Tibial nerve (tissue), 4 donors: ENCODE measurements at regions not wholly inside any gene's neighbourhood (a gene's known extent, or its start where the extent isn't known, plus 50 kb on each side); places are given as distances from the start of the nearest gene placed in this dataset.
"Not testable (repeated sequence)": the region's sequence is repeated elsewhere in the genome, so short reads cannot be mapped to it uniquely, and the experiment has no call there.

Experiments
- DNase-seq, 2 donors: peaks; one replicate each; pipeline ENCODE4 v3.0.0-alpha.2; 2019; ENCODE audit warnings: low spot score in 2 of 2
- H3K27ac ChIP-seq, 4 donors: fragments of 200-600 bp; sonication (generic) in 3 of 4; one replicate each; pipeline ENCODE4 v1.5.1; 2017 to 2019; ENCODE audit warnings: mild to moderate bottlenecking in 1 of 4
- H3K27me3 ChIP-seq, 2 donors: fragments of 200-600 bp; sonication (generic) in 1 of 2; one replicate each; pipeline versions ENCODE4 v1.5.1 to v1.6.0; 2017 to 2019
- H3K36me3 ChIP-seq, 3 donors: fragments of 200-600 bp; sonication (generic); one replicate each; pipeline ENCODE4 v1.5.1; 2018 to 2019
- H3K4me1 ChIP-seq, 4 donors: fragments of 200-600 bp; sonication (generic) in 3 of 4; one replicate each; pipeline ENCODE4 v1.5.1; 2017 to 2019
- H3K4me3 ChIP-seq, 4 donors: fragments of 200-600 bp; sonication (generic) in 3 of 4; one replicate each; pipeline ENCODE4 v1.5.1; 2017 to 2019; ENCODE audit warnings: mild to moderate bottlenecking in 1 of 4, moderate library complexity in 1 of 4
- H3K9me3 ChIP-seq, 4 donors: fragments of 200-600 bp; sonication (generic) in 3 of 4; one replicate each; pipeline ENCODE4 v1.5.1; 2017 to 2019
- CTCF ChIP-seq, 5 experiments: fragments of 200-600 bp in 3 of 5; fragments of 450-650 bp in 2 of 5; sonication (generic) in 3 of 5; IDR thresholded peaks; one replicate each; pipeline ENCODE4 v1.5.1; 2016 to 2019; ENCODE audit warnings: antibody characterized with exemption in 5 of 5, mild to moderate bottlenecking in 3 of 5, moderate library complexity in 2 of 5
- EP300 ChIP-seq, 2 donors: sonication (generic); formaldehyde crosslinking; IDR thresholded peaks; one replicate each; pipeline ENCODE4 v1.6.1; 2017; ENCODE audit warnings: antibody characterized with exemption in 2 of 2, mild to moderate bottlenecking in 1 of 2
- POLR2A ChIP-seq, 2 donors: fragments of 450-650 bp; IDR thresholded peaks; one replicate each; pipeline ENCODE4 v1.6.1; 2017; ENCODE audit warnings: antibody characterized with exemption in 2 of 2, mild to moderate bottlenecking in 2 of 2, moderate library complexity in 2 of 2
- WGBS, 2 donors: methylation state at CpG; one replicate each; pipeline ENCODE4 v1.1.5; 2018; 5-methylcytosine and 5-hydroxymethylcytosine counted together

DNA sequence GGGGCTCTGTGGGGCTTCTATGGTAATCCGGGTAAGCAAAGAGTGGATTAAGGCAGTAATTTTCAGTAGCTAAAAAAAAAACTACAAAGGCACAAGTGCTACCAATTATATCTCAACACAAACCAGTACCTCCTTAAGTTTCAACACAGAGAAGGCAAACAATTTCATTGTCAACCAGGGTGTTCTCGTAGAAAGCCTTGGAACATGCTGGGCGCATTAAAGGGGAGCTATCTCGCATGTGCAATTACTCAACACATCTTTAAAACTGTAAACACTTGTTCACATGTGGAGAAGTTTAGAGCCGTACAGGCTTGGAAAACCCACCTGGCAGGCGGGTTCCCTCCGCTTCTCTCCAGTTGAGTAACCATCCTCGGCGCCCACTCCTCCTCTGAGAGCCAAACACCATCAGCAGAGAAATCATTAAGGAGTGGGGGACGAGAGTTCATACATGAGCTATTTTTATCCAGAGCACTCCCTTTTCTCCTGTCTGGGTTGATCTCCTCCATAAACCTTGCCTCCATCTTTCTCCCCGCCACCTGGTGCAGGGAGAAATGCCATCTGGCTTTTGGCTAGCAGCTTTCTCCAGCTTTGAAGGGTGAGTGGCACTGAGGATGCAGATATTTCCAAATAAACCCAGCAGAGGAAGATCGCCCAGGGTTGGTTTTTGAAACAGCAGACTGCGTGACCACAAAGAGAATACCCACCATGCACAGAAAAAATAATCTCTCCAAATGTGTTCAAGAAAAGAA is 287.1 kb downstream of the WDR11 start:
- H3K36me3 ChIP-seq = no peaks in the 10 kb centered on the region
- H3K27ac ChIP-seq = no peak overlapping the region
- TF ChIP-seq EP300 (IDR thresholded peaks at IDR 0.05) = no peak
- no peak for DNase-seq
- WGBS, 2 donors = 74 to 78% methylated on average over 13 of the region's 13 CpGs
- no peak overlapping the region for H3K4me3 ChIP-seq
- H3K27me3 ChIP-seq = no peaks in the 10 kb centered on the region
- peaks cover 0 to 7% (median 0%) of the 10 kb centered on the region in 4 donors for H3K4me1 ChIP-seq
- H3K9me3 ChIP-seq = peaks cover 0 to 7% (median 0%) of the 10 kb centered on the region in 4 donors

DNA sequence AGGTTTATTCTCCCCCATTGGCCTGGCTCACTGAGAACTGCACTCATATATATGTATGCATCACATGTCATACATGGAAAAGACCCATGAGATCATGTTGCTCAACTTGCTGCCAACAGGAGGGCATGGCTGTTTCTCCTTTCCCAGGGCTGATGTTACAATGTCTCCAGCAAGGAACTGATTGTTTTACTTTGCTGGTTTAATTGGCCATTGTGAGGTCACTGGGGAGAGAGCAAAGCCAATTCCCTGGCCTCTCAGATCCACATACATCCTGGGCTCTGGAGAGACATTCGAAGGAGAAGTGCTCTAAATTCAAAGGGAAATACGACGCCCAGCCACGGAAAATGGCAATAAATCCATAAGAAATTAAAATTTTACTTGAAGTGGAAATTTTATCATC is 287.8 kb downstream of the WDR11 start:
- no peak overlapping the region for H3K27ac ChIP-seq
- TF ChIP-seq EP300 (IDR thresholded peaks at IDR 0.05) = no peak
- no peak for TF ChIP-seq POLR2A (IDR thresholded peaks at IDR 0.05)
- no peak for TF ChIP-seq CTCF (IDR thresholded peaks at IDR 0.05)

GRCh38 chr10:121145802-121146395 is 294.7 kb downstream of the WDR11 start:
- H3K36me3 ChIP-seq, H3K27me3 ChIP-seq, H3K4me1 ChIP-seq, H3K4me3 ChIP-seq, H3K27ac ChIP-seq, DNase-seq: not testable (repeated sequence)
- peaks cover 0 to 40% (median 0%) of the 10 kb centered on the region in 4 donors for H3K9me3 ChIP-seq
- 41 to 45% methylated on average over 2 of the region's 2 CpGs for whole genome bisulfite sequencing, 2 donors

More for the DNA sequence above, 287.8 kb downstream of the WDR11 start:
- Histone ChIP-seq H3K9me3 (peaks cover 0 to 14% (median 0%) of the 10 kb centered on the region in 4 donors), H3K4me1 (peaks cover 0 to 7% (median 0%) of the 10 kb centered on the region in 4 donors), H3K4me3 (no peak overlapping the region), H3K36me3 (no peaks in the 10 kb centered on the region), H3K27me3 (no peaks in the 10 kb centered on the region)
- WGBS, 2 donors = 79 to 87% methylated on average over 4 of the region's 4 CpGs
- DNase-seq = no peak

DNA sequence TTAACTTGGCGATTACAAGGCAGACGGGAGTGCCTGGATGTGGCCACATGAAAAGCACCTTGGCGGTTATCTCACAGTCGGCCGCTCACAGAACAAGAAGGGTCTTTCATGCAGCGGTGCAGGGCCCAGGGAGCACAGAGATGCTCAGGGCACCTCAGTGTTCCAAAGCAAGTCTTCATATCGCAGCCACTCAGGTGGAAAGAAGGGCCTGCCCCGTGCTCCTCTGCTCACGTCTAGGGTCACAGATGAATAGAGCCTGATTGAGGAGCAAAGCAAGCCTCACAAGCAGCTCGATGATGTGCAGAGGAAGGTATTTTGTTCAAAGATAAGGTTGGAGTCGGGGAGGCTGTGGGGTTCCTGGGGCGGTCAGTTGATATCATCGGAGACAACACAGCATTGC is 297.8 kb downstream of the WDR11 start:
- WGBS, 2 donors = 86 to 88% methylated on average over 11 to 13 of the region's 13 CpGs
- TF ChIP-seq POLR2A (IDR thresholded peaks at IDR 0.05) (no peak), CTCF (IDR thresholded peaks at IDR 0.05) (no peak), EP300 (IDR thresholded peaks at IDR 0.05) (no peak)
- Histone ChIP-seq H3K4me1 (no peaks in the 10 kb centered on the region), H3K27ac (no peak overlapping the region), H3K36me3 (no peaks in the 10 kb centered on the region), H3K27me3 (no peaks in the 10 kb centered on the region), H3K9me3 (peaks cover 0 to 33% (median 0%) of the 10 kb centered on the region in 4 donors), H3K4me3 (no peak overlapping the region)
- no peak for DNase-seq

GRCh38 chr10:121152033-121152432 is 300.9 kb downstream of the WDR11 start:
- Histone ChIP-seq H3K27me3 (no peaks in the 10 kb centered on the region), H3K27ac (no peak overlapping the region), H3K4me1 (peaks cover 0 to 13% (median 0%) of the 10 kb centered on the region in 4 donors), H3K4me3 (no peak overlapping the region), H3K9me3 (peaks cover 0 to 7% (median 0%) of the 10 kb centered on the region in 4 donors), H3K36me3 (no peaks in the 10 kb centered on the region)
- TF ChIP-seq EP300 (IDR thresholded peaks at IDR 0.05) = no peak
- no peak for TF ChIP-seq CTCF (IDR thresholded peaks at IDR 0.05)
- TF ChIP-seq POLR2A (IDR thresholded peaks at IDR 0.05) = no peak
- 83 to 88% methylated on average over 2 of the region's 2 CpGs for WGBS, 2 donors
- no peak for DNase-seq

DNA sequence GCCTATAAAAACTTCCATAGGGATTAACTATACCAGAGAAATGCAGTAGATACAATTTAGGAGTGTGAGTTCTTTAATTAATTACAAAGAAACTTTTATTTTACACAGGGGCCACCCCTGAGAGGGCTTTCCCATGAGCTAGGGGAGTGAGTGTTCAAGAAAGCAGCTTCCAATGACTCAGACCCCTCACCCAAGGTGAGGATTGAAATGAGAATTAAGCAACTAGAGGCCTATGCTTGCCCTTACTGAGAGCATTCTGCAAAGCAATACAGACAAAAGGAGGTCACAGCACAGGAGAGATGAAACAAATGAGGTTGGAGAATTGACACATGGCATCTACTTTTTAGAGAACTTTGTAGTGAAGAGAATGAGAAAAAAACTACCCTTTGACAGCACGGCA is 301.8 kb downstream of the WDR11 start:
- Histone ChIP-seq H3K36me3 (no peaks in the 10 kb centered on the region), H3K27me3 (no peaks in the 10 kb centered on the region), H3K4me1 (peaks cover 0 to 13% (median 0%) of the 10 kb centered on the region in 4 donors), H3K9me3 (peaks cover 0 to 14% (median 0%) of the 10 kb centered on the region in 4 donors), H3K4me3 (no peak overlapping the region), H3K27ac (no peak overlapping the region)
- no peak for DNase-seq
- 89 to 90% methylated on average over 1 of the region's 1 CpG for whole genome bisulfite sequencing, 2 donors
- TF ChIP-seq EP300 (IDR thresholded peaks at IDR 0.05) (no peak), POLR2A (IDR thresholded peaks at IDR 0.05) (no peak), CTCF (IDR thresholded peaks at IDR 0.05) (no peak)
